ENCODE measurements at regions not wholly inside any gene's neighbourhood (a gene's known extent, or its start where the extent isn't known, plus 50 kb on each side); places are given as distances from the start of the nearest gene placed in this dataset.

- DNase-seq, result no peak
These were observed 163.4 kb downstream of the GPAT3 start for GRCh38 chr4:83699358-83699757.

DNA sequence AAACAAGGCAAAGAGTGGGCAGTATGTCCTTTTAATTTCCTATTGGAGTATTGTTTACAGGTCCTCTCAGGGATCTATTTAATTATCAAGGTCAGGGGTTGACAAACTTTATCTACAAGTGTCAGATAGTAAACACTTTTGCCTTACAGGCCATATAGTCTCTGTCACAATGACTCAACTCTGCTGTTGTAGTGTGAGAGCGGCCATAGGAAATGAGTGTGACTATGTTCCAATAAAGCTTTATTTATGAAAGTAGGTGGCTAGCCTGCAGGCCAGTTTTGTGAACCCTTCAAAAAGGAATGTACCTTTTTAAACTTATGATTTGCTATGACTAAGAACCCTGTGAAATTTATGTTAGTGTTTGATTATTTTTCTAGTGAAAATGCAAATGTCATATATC lies 156.1 kb downstream of the GPAT3 start:
- DNase-seq, result no peak

- DNase-seq, result no peak
These were observed 150.3 kb downstream of the GPAT3 start for GRCh38 chr4:83686166-83686565.

DNA sequence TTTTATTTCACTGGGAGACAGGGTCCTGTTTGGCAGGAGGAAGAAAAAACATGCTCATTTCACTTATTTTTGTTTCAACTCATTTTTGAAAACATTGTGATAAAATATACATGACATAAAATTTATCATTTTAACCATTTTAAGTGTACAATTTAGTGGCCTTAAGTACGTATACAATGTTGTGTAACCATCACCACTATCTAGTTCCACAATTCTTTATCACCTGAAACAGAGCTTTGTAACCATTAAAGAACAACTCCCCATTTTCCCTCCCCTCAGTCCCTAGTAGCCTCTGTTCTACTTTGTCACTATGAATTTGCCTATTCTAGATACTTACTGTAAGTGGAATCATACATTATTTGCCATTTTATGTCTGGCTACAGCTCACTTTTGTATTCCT lies 143.8 kb downstream of the GPAT3 start:
- DNase-seq, result no peak

DNA sequence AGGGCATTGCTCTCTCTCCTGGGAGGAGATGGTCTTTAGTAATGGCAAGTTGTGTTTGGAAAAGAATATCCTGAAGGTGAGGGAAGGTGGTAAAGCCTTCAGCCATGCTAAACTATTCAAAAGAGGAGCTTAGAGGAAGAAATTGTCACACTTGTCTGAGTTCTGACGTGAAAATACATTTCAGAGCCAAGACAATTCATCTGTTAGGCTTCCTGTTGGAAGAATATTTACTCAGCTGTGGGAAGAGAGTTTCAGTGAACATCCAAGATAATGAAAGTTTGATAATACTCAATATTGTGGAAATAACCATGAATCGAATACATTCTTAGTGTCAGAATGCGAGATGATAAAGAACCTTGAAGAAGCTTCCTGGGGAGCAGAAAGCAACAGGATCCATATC lies 143.3 kb downstream of the GPAT3 start:
- DNase-seq, result no peak

GRCh38 chr4:83677656-83678055 lies 141.7 kb downstream of the GPAT3 start:
- no peak for DNase-seq

DNA sequence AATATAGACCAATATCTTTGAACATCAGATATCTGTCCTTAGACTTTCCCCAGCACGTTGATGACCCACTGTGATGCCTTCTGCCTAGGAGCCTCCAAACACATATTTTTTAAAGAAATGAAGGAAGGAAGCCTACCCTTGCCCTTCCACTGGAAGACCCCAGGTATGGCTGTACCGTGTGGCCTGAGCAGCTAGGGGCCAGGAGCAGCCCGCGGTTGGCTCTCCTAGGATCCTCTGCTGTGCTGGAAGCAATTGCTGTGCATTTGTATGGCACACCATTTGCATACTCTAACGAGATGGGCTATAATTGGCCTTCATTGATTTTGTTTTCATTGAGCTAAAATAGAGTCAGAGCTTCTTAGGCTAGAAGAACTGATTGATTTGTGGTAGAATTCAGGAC lies 128.8 kb downstream of the GPAT3 start:
- DNase-seq, result no peak

DNA sequence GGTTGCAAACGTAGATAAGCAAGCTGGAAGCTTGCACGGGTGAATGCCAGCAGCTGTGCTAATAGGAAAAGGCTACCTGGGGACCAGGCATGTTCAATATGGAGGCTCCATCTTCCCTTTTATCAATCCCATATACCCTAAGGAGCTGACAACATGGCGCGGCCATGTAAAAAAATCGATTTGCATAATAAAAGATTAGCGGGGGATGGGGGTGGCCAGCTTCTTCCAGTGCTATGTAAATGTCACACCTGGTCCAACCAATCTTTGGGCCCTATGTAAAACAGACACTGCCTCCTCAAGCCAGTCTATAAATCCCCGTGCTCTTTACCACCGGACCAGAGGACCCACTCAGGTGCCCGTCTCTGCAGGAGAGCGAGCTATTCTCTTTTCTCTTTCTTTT lies 128.2 kb downstream of the GPAT3 start:
- DNase-seq, result no peak

- DNase-seq, result no peak
These were observed 126.3 kb downstream of the GPAT3 start for GRCh38 chr4:83662204-83662603.

DNA sequence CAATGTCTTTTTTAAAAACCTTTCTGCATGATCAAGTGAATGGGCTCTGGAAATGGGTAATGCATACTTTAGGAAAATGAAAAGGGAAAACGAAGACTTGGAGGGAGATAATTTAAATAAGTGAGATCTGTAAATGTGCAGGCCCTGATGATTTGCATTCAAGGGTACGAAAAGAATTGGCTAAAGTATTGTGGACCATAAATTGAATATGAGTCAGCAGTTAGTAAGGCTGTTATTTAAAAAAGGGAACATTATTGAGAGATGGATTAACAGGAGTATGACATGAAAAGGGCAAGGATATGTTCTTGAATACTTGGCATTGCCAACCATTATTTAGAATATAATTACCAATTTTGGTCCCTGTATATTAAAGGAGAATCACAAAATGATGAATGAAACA lies 125.5 kb downstream of the GPAT3 start:
- DNase-seq, result no peak

- DNase-seq, result no peak
These were observed 124.7 kb downstream of the GPAT3 start for GRCh38 chr4:83660578-83660977.

GRCh38 chr4:83658806-83659205 lies 122.9 kb downstream of the GPAT3 start:
- no peak for DNase-seq

DNA sequence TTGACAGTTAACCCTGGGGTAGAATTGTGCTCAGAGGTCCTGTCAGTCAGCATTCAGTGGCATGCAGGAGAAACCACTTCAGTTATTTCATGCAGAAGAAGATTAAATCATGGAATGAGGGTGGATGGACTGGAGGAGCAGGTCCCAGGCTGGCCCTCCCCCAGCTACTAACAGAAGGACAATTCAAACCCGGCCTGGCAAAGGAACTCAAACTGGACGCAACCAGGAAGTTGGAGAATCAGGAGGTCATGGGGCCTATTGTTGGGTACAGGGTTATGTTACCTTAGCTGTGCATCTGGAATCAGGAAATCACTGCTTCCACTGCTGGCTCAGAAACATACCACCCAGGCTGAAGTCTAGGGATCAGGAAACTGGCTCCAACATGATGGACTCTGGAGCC lies 121.4 kb downstream of the GPAT3 start:
- no peak for DNase-seq

Measured in NCI-H446 treated with DMSO at 0.1 percent for 48 hours (cell line).